CD8-positive, alpha-beta memory T cell (primary cell): ENCODE measurements at regions not wholly inside any gene's neighbourhood (a gene's known extent, or its start where the extent isn't known, plus 50 kb on each side); places are given as distances from the start of the nearest gene placed in this dataset.
"Not testable (repeated sequence)": the region's sequence is repeated elsewhere in the genome, so short reads cannot be mapped to it uniquely, and the experiment has no call there.

Experiments used
- CTCF ChIA-PET: fragments of 350-600 bp; sonication (Branson Sonifier 250); formaldehyde crosslinking; loops from one replicate; lab custom pipeline; 2021; ENCODE audit warnings: antibody characterized with exemption; lab: Charles Lee
- POLR2A ChIA-PET: fragments of 350-600 bp; sonication (Branson Sonifier 250); formaldehyde crosslinking; loops from one replicate; lab custom pipeline; 2021; ENCODE audit warnings: antibody characterized with exemption; lab: Charles Lee
- DNase-seq, 5 donors: peaks; one replicate each; pipeline versions ENCODE4 v3.0.0 to v3.0.0-alpha.2; 2020 to 2022; ENCODE audit warnings: mixed read lengths in 1 of 5
- H3K27ac ChIP-seq: one replicate; pipeline ENCODE4 v1.7.0; 2013; ENCODE audit warnings: low read depth, mild to moderate bottlenecking, low read length, moderate library complexity
- H3K27me3 ChIP-seq: 2 replicates; pipeline ENCODE4 v1.7.0; 2013; ENCODE audit warnings: low read length, mild to moderate bottlenecking; ENCODE audit not compliant: insufficient read depth, poor library complexity, severe bottlenecking
- H3K36me3 ChIP-seq: 2 replicates; pipeline ENCODE4 v1.7.0; 2013; ENCODE audit warnings: mild to moderate bottlenecking, low read length, moderate library complexity; ENCODE audit not compliant: insufficient read depth
- H3K4me1 ChIP-seq: 2 replicates; pipeline ENCODE4 v1.7.0; 2013; ENCODE audit warnings: mild to moderate bottlenecking, low read length, moderate library complexity; ENCODE audit not compliant: insufficient read depth
- H3K4me3 ChIP-seq: 2 replicates; pipeline ENCODE4 v1.7.0; 2013; ENCODE audit warnings: mild to moderate bottlenecking, low read length
- H3K9me3 ChIP-seq: 2 replicates; pipeline ENCODE4 v1.7.0; 2013; ENCODE audit warnings: mild to moderate bottlenecking, low read length
- H3K27ac Mint-ChIP-seq, 8 donors: one replicate each; pipeline ENCODE4 v1.8.0; 2020 to 2021; ENCODE audit warnings: mixed read lengths in 8 of 8, mild to moderate bottlenecking in 6 of 8, inconsistent platforms in 3 of 8, moderate library complexity in 3 of 8
- H3K27me3 Mint-ChIP-seq, 2 donors: one replicate each; pipeline ENCODE4 v1.8.0; 2020 to 2021; ENCODE audit warnings: mixed read lengths in 2 of 2, mild to moderate bottlenecking in 1 of 2, moderate library complexity in 1 of 2
- H3K36me3 Mint-ChIP-seq, 3 donors: one replicate each; pipeline ENCODE4 v1.8.0; 2020 to 2021; ENCODE audit warnings: mixed read lengths in 3 of 3, inconsistent platforms in 1 of 3, mild to moderate bottlenecking in 1 of 3
- H3K4me1 Mint-ChIP-seq, 3 donors: one replicate each; pipeline ENCODE4 v1.8.0; 2020 to 2021; ENCODE audit warnings: mixed read lengths in 3 of 3, inconsistent platforms in 1 of 3, mild to moderate bottlenecking in 1 of 3
- H3K4me3 Mint-ChIP-seq, 7 donors: one replicate each; pipeline ENCODE4 v1.8.0; 2020 to 2021; ENCODE audit warnings: mixed read lengths in 7 of 7, mild to moderate bottlenecking in 6 of 7, moderate library complexity in 4 of 7, inconsistent platforms in 2 of 7
- H3K9me3 Mint-ChIP-seq, 5 donors: one replicate each; pipeline ENCODE4 v1.8.0; 2020 to 2022; ENCODE audit warnings: mixed read lengths in 5 of 5, mild to moderate bottlenecking in 3 of 5, moderate library complexity in 2 of 5, inconsistent platforms in 1 of 5

DNA sequence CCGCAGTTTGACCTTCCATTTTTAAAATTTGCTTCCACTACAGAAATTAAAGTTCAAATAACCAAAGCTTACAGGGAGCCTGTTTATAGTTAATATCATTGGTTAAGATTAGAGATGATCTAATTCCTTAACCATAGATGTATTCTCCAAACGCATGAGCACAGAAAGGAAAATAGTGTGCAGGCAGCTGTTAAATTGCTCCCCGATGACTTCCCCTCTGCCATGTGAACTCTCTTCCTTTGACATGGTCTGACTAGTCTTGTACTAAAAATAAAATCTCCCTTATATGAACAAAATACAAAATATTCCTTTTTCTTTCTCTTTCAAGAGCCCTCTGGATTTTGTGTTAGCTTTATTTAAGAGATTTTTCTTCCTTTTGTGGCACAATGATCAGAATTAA, 507.6 kb upstream of the AMELY start:
- H3K27me3 Mint-ChIP-seq: no peaks in the 10 kb centered on the region
- Histone ChIP-seq H3K9me3 (no peaks in the 10 kb centered on the region), H3K36me3 (no peaks in the 10 kb centered on the region), H3K27me3 (no peaks in the 10 kb centered on the region), H3K4me3 (no peak overlapping the region), H3K4me1 (no peaks in the 10 kb centered on the region), H3K27ac (no peak overlapping the region)
- no peaks in the 10 kb centered on the region for H3K9me3 Mint-ChIP-seq
- no peaks in the 10 kb centered on the region for H3K4me1 Mint-ChIP-seq
- no peaks in the 10 kb centered on the region for H3K36me3 Mint-ChIP-seq
- ChIA-PET POLR2A (no interaction called here), CTCF (no interaction called here)
- no peak overlapping the region for H3K4me3 Mint-ChIP-seq
- no peak for DNase-seq
- no peak overlapping the region for H3K27ac Mint-ChIP-seq

DNA sequence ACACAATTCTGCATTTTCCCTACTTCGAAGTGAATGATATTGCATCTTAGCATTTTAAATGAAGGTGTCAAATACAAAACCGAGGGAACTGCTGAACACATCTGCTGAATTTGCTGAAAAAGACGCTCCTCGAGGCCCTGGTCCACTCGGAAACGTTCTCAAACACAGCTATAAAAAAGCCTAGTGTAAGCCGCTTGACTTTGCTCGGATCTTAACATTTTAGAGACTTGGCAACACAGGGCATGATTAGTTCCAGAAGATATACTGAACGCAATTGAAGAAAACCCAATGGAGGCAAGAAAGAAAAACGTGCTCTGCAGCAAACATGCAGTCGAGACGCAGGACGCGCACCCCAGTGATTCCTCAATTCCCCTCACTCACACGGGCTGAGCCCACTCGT, 506.4 kb upstream of the AMELY start:
- Histone ChIP-seq H3K36me3 (no peaks in the 10 kb centered on the region), H3K4me3 (no peak overlapping the region), H3K4me1 (no peaks in the 10 kb centered on the region), H3K9me3 (no peaks in the 10 kb centered on the region), H3K27me3 (no peaks in the 10 kb centered on the region), H3K27ac (no peak overlapping the region)
- ChIA-PET CTCF (no interaction called here), POLR2A (no interaction called here)
- no peaks in the 10 kb centered on the region for H3K27me3 Mint-ChIP-seq
- no peaks in the 10 kb centered on the region for H3K4me1 Mint-ChIP-seq
- no peaks in the 10 kb centered on the region for H3K36me3 Mint-ChIP-seq
- DNase-seq: no peak
- no peak overlapping the region for H3K27ac Mint-ChIP-seq
- no peak overlapping the region for H3K4me3 Mint-ChIP-seq
- no peaks in the 10 kb centered on the region for H3K9me3 Mint-ChIP-seq

DNA sequence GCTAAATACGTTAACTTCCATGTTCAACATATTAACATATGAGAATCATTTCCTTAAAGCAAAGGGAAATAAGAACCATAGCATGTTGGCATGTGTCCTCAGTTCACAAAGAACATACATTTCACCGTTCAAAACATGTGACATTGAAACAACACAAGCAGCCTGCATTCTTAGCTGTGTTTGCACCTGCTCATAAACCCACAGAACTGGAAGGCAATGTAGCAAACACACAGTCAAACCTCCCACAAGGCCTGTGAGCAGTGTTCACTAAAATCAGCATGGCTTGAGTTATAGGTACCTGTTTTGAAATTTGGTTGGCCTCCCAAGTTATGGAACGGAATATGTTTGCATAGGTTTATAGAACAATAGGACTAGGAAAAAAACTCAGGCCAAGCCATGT, 504.9 kb upstream of the AMELY start:
- Histone ChIP-seq H3K4me1 (no peaks in the 10 kb centered on the region), H3K36me3 (no peaks in the 10 kb centered on the region), H3K27me3 (no peaks in the 10 kb centered on the region), H3K27ac (no peak overlapping the region), H3K9me3 (no peaks in the 10 kb centered on the region), H3K4me3 (no peak overlapping the region)
- H3K9me3 Mint-ChIP-seq: no peaks in the 10 kb centered on the region
- CTCF ChIA-PET: no interaction called here
- POLR2A ChIA-PET: no interaction called here
- no peak overlapping the region for H3K27ac Mint-ChIP-seq
- H3K4me3 Mint-ChIP-seq: no peak overlapping the region
- no peaks in the 10 kb centered on the region for H3K36me3 Mint-ChIP-seq
- H3K27me3 Mint-ChIP-seq: no peaks in the 10 kb centered on the region
- no peak for DNase-seq
- H3K4me1 Mint-ChIP-seq: no peaks in the 10 kb centered on the region

DNA sequence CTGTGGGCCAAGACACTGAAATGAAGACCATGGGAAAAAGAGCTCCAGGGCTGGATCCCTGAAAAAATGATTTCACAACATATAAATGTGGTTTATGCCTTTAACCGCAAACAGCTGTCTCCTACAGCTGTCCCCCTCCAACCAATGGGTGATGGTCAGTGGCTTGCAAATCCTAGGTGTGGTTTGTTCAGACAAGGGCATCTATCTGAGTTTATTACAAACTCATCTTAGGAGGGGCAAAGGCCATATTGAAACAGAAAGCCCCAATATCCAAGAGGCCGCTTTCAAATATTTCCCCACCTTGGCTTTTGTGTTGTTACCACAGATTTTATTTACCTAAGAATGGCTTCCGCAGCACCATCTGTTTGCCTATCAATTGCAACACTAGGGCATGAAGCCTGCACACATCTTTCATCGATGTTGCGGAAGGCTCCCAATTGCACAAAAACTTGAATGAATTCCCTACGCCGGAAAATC, 503.6 kb upstream of the AMELY start:
- H3K27me3 Mint-ChIP-seq: no peaks in the 10 kb centered on the region
- DNase-seq: no peak
- H3K27ac Mint-ChIP-seq: no peak overlapping the region
- no peak overlapping the region for H3K4me3 Mint-ChIP-seq
- no peaks in the 10 kb centered on the region for H3K4me1 ChIP-seq
- H3K36me3 Mint-ChIP-seq: no peaks in the 10 kb centered on the region
- H3K27ac ChIP-seq: no peak overlapping the region
- no peak overlapping the region for H3K4me3 ChIP-seq
- no peaks in the 10 kb centered on the region for H3K9me3 ChIP-seq
- H3K36me3 ChIP-seq: no peaks in the 10 kb centered on the region
- H3K4me1 Mint-ChIP-seq: no peaks in the 10 kb centered on the region
- H3K27me3 ChIP-seq: no peaks in the 10 kb centered on the region
- no peaks in the 10 kb centered on the region for H3K9me3 Mint-ChIP-seq
- CTCF ChIA-PET: no interaction called here
- POLR2A ChIA-PET: no interaction called here

DNA sequence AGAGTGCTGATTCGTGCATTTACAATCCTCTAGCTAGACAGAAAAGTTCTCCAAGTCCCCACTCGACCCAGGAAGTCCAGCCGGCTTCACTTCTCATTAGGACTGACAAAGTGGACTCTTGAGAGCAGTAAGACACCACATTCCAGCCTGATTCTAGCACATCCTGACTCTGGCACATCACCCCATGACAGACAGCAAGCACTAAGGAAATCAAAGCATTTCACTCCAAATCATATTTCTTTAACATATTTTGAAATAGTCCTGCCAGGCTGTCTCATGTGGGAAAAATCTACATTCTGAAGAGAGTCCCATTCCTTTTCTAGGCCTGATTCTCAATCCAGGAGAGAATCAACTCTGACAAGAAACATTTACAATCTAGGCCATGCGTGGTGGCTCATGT, 478.5 kb upstream of the AMELY start:
- CTCF ChIA-PET: no interaction called here

DNA sequence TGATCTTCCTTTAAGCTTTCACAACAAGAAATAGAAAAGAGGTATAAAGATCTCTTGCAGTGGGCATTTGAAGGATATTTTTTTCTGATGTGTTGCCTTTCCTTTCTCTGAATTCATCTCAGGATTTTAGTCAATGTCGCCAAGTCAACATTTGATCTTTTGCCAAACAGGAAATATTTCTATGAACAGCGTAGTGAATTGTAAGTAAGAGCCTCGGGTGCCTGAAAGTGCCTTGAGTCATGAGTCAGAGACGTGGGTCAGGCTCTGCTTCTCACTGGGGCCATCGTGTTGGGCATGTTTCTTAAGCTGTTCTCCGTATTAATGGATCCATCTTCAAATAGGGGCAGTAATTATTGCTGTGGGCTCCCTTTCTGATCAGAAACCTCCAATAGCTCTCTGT, 471.4 kb upstream of the AMELY start:
- no peak for DNase-seq
- H3K9me3 Mint-ChIP-seq: no peaks in the 10 kb centered on the region
- H3K36me3 Mint-ChIP-seq: peaks cover 0 to 56% (median 0%) of the 10 kb centered on the region in 3 donors
- ChIA-PET CTCF (no interaction called here), POLR2A (interaction anchor here (0.6 kb wide), 1 partner anchor 90 kb away, joined by 6 read pairs; no protein-coding TSS in a partner anchor)
- H3K27me3 ChIP-seq: no peaks in the 10 kb centered on the region
- H3K27ac Mint-ChIP-seq: no peak overlapping the region
- H3K4me3 Mint-ChIP-seq: no peak overlapping the region
- no peaks in the 10 kb centered on the region for H3K4me1 ChIP-seq
- H3K36me3 ChIP-seq: no peaks in the 10 kb centered on the region
- H3K9me3 ChIP-seq: no peaks in the 10 kb centered on the region
- H3K27me3 Mint-ChIP-seq: no peaks in the 10 kb centered on the region
- no peak overlapping the region for H3K4me3 ChIP-seq
- H3K27ac ChIP-seq: no peak overlapping the region
- peaks cover 0 to 12% (median 0%) of the 10 kb centered on the region in 3 donors for H3K4me1 Mint-ChIP-seq

More for the DNA sequence above, 478.5 kb upstream of the AMELY start:
- no peak overlapping the region for H3K4me3 Mint-ChIP-seq
- Histone ChIP-seq H3K4me1 (no peaks in the 10 kb centered on the region), H3K9me3 (no peaks in the 10 kb centered on the region), H3K36me3 (no peaks in the 10 kb centered on the region), H3K4me3 (no peak overlapping the region), H3K27ac (no peak overlapping the region), H3K27me3 (no peaks in the 10 kb centered on the region)
- H3K27ac Mint-ChIP-seq: no peak overlapping the region
- POLR2A ChIA-PET: no interaction called here
- peaks cover 0 to 10% (median 0%) of the 10 kb centered on the region in 5 donors for H3K9me3 Mint-ChIP-seq
- DNase-seq: no peak
- H3K27me3 Mint-ChIP-seq: no peaks in the 10 kb centered on the region
- no peaks in the 10 kb centered on the region for H3K4me1 Mint-ChIP-seq
- H3K36me3 Mint-ChIP-seq: peaks cover 0 to 21% (median 0%) of the 10 kb centered on the region in 3 donors

DNA sequence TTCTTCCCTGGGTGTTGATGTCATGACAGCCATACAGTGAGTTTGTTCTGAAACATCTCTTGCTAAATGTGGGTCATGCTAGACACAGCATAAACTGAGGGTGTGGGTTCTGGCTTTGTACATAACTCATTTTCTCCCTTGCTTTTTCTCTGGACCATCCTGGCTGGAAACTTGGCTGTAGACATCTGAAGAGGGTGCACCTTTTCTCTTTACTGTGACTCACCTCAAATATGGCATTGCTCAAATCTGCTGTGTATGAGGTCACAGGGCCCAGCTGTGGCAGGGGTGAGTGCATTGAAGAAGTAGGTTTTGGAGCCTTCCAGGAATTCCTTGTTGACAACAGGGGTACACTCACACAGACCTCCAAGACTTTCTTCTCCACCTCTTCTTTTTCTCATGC, 465.5 kb upstream of the AMELY start:
- Histone ChIP-seq H3K27ac (no peak overlapping the region), H3K27me3 (no peaks in the 10 kb centered on the region), H3K36me3 (peaks cover 21% of the 10 kb centered on the region), H3K9me3 (no peaks in the 10 kb centered on the region), H3K4me1 (no peaks in the 10 kb centered on the region), H3K4me3 (no peak overlapping the region)
- DNase-seq: no peak
- peak overlapping the region in 1 of 8 donors; percentile 36 for H3K27ac Mint-ChIP-seq
- no peaks in the 10 kb centered on the region for H3K27me3 Mint-ChIP-seq
- H3K4me3 Mint-ChIP-seq: no peak overlapping the region
- H3K36me3 Mint-ChIP-seq: peaks cover 0 to 75% (median 0%) of the 10 kb centered on the region in 3 donors
- peaks cover 0 to 3% (median 0%) of the 10 kb centered on the region in 3 donors for H3K4me1 Mint-ChIP-seq
- ChIA-PET POLR2A (no interaction called here), CTCF (no interaction called here)
- no peaks in the 10 kb centered on the region for H3K9me3 Mint-ChIP-seq

DNA sequence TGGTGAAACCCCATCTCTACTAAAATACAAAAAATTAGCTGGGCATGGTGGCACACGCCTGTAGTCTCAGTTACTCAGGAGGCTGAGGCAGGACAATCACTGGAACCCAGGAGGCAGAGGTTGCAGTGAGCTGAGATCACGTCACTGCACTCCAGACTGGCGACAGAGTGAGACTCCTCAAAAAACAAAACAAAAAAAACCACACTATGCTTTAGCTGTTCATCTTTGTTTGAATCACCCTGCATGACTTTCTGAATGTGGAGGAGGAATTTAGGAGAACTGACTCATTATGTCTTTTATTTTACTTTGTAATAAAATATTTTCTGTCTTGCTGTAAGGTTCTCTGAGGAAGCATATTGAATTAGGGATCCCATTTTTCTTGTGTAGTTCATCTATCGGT, 462.9 kb upstream of the AMELY start:
- H3K4me3 Mint-ChIP-seq, H3K9me3 Mint-ChIP-seq, H3K4me1 ChIP-seq, H3K4me1 Mint-ChIP-seq, H3K27ac Mint-ChIP-seq, POLR2A ChIA-PET, H3K27ac ChIP-seq, H3K4me3 ChIP-seq, H3K9me3 ChIP-seq, H3K27me3 ChIP-seq, H3K27me3 Mint-ChIP-seq, DNase-seq: not testable (repeated sequence)
- H3K36me3 Mint-ChIP-seq: peaks cover 0 to 72% (median 0%) of the 10 kb centered on the region in 3 donors
- CTCF ChIA-PET: interaction anchor here (0.6 kb wide), 1 partner anchor 63 kb away, joined by 4 read pairs; no protein-coding TSS in a partner anchor
- peaks cover 21% of the 10 kb centered on the region for H3K36me3 ChIP-seq

DNA sequence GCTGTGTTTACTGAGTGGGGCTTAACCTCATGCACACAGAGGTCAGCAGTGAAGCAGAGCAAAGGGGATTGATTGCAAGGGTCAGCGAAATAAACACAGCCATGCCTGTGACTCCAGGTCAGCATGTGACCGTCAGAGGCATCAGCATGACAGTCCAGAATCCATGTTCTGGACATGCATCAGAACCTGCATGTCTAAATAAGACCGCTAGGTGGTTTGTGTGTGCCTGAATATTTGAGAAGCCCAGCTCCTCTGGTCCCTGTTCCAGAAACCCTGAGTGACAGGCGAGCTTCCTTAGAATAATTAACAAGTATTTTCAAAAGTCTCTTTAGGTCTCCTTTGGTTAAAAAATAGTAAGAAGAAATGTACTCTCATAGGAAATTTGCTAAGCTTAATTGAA, 460.4 kb upstream of the AMELY start:
- H3K27ac Mint-ChIP-seq, H3K9me3 Mint-ChIP-seq, H3K4me1 ChIP-seq, H3K27me3 Mint-ChIP-seq, H3K27me3 ChIP-seq, CTCF ChIA-PET, H3K4me1 Mint-ChIP-seq, H3K4me3 Mint-ChIP-seq, DNase-seq, H3K9me3 ChIP-seq, H3K4me3 ChIP-seq, H3K27ac ChIP-seq, POLR2A ChIA-PET: not testable (repeated sequence)
- peaks cover 13% of the 10 kb centered on the region for H3K36me3 ChIP-seq
- H3K36me3 Mint-ChIP-seq: peaks cover 0 to 73% (median 0%) of the 10 kb centered on the region in 3 donors
